IMR-90 (cell line): ENCODE measurements at regions not wholly inside any gene's neighbourhood (a gene's known extent, or its start where the extent isn't known, plus 50 kb on each side); places are given as distances from the start of the nearest gene placed in this dataset.

ENCODE experiments used
- ATAC-seq: fragments of 200-7000 bp; cut with Tn5 transposase; 2 replicates; pipeline ENCODE4 v1.9.1; 2020; ENCODE audit warnings: low read depth, mild to moderate bottlenecking, moderate library complexity
- BruUV-seq: library from RNA; stranded (reverse); fragments of 400-500 nt; replicated peaks from 2 replicates; lab custom pipeline; 2021; lab: Mats Ljungman, UMichigan
- CTCF ChIA-PET: fragments of 300-600 bp; formaldehyde crosslinking; extraction: SDS; loops from one replicate; lab custom pipeline; 2021; ENCODE audit warnings: antibody characterized with exemption; lab: Yijun Ruan, JAX
- POLR2A ChIA-PET: fragments of 300-600 bp; sonication (Branson Sonifier 250); formaldehyde crosslinking; loops from one replicate; lab custom pipeline; 2022; ENCODE audit warnings: antibody characterized with exemption; ENCODE audit not compliant: unreplicated experiment; lab: Charles Lee
- DNase-seq: peaks from one replicate; pipeline ENCODE4 v3.0.0; 2013
- H2AFZ ChIP-seq: replicated peaks from 2 replicates; pipeline ENCODE3; 2013; ENCODE audit warnings: low read length, mild to moderate bottlenecking; ENCODE audit not compliant: poor library complexity
- H2AK5ac ChIP-seq: 2 replicates; pipeline ENCODE4 v1.6.1; 2013; ENCODE audit warnings: low read depth, low read length, inconsistent platforms
- H2AK9ac ChIP-seq: replicated peaks from 2 replicates; pipeline ENCODE3; 2013; ENCODE audit warnings: mild to moderate bottlenecking, low read depth, low read length, moderate library complexity; ENCODE audit not compliant: poor library complexity
- H2BK120ac ChIP-seq: 2 replicates; pipeline ENCODE4 v1.6.1; 2013; ENCODE audit warnings: low read depth, low read length, inconsistent platforms
- H2BK15ac ChIP-seq: 3 replicates; pipeline ENCODE4 v1.6.1; 2013; ENCODE audit warnings: low read depth, low read length, inconsistent platforms
- H2BK20ac ChIP-seq: 2 replicates; pipeline ENCODE4 v1.6.1; 2013; ENCODE audit warnings: low read depth, mild to moderate bottlenecking, inconsistent platforms, low read length, moderate library complexity
- H2BK5ac ChIP-seq: 2 replicates; pipeline ENCODE4 v1.6.1; 2013; ENCODE audit warnings: mild to moderate bottlenecking, low read depth, low read length, inconsistent platforms; ENCODE audit not compliant: poor library complexity, severe bottlenecking
- H3K14ac ChIP-seq: replicated peaks from 2 replicates; pipeline ENCODE4 v1.6.1; 2013; ENCODE audit warnings: low read depth, low read length, inconsistent platforms
- H3K18ac ChIP-seq: 2 replicates; pipeline ENCODE4 v1.6.1; 2013; ENCODE audit warnings: low read depth, low read length, control low read depth
- H3K23ac ChIP-seq: 2 replicates; pipeline ENCODE4 v1.6.1; 2013; ENCODE audit warnings: low read depth, low read length, inconsistent platforms
- H3K27ac ChIP-seq: 2 replicates; pipeline ENCODE4 v1.5.1; 2013; ENCODE audit warnings: mild to moderate bottlenecking, control low read depth, low read length; ENCODE audit not compliant: insufficient read depth
- H3K27me3 ChIP-seq: 2 replicates; pipeline ENCODE4 v1.6.1; 2013; ENCODE audit warnings: low read length; ENCODE audit not compliant: control insufficient read depth, insufficient read depth
- H3K36me3 ChIP-seq: 2 replicates; pipeline ENCODE4 v1.6.1; 2013; ENCODE audit warnings: low read length, mixed read lengths; ENCODE audit not compliant: control insufficient read depth, insufficient read depth
- H3K4ac ChIP-seq: 2 replicates; pipeline ENCODE4 v1.6.1; 2013; ENCODE audit warnings: low read depth, low read length, inconsistent platforms
- H3K4me1 ChIP-seq: 2 replicates; pipeline ENCODE4 v1.6.1; 2013; ENCODE audit warnings: low read length, mixed read lengths; ENCODE audit not compliant: control insufficient read depth, insufficient read depth
- H3K4me2 ChIP-seq: 2 replicates; pipeline ENCODE4 v1.6.1; 2013; ENCODE audit warnings: low read depth, mild to moderate bottlenecking, control low read depth, low read length, moderate library complexity
- H3K4me3 ChIP-seq: 2 replicates; pipeline ENCODE4 v1.5.1; 2013; ENCODE audit warnings: low read depth, mild to moderate bottlenecking, control low read depth, low read length, moderate library complexity; ENCODE audit not compliant: insufficient read depth
- H3K56ac ChIP-seq: 2 replicates; pipeline ENCODE4 v1.6.1; 2013; ENCODE audit warnings: low read length, inconsistent platforms; ENCODE audit not compliant: insufficient read depth; ENCODE audit errors: extremely low read depth
- H3K79me1 ChIP-seq, 2 experiments: 2 replicates each; pipeline ENCODE4 v1.6.1; 2013; ENCODE audit warnings: low read length in 2 of 2, inconsistent platforms in 1 of 2, low read depth in 1 of 2
- H3K9ac ChIP-seq: 2 replicates; pipeline ENCODE4 v1.6.1; 2013; ENCODE audit warnings: low read depth, low read length, control low read depth
- H3K9me1 ChIP-seq: 2 replicates; pipeline ENCODE4 v1.6.1; 2013; ENCODE audit warnings: low read length, inconsistent platforms; ENCODE audit not compliant: insufficient read depth
- H3K9me3 ChIP-seq: 2 replicates; pipeline ENCODE4 v1.6.1; 2013; ENCODE audit warnings: low read length; ENCODE audit not compliant: control insufficient read depth, insufficient read depth
- H4K20me1 ChIP-seq: 2 replicates; pipeline ENCODE4 v1.6.1; 2013; ENCODE audit warnings: low read length, inconsistent platforms; ENCODE audit not compliant: insufficient read depth
- H4K5ac ChIP-seq: 2 replicates; pipeline ENCODE4 v1.6.1; 2013; ENCODE audit warnings: mild to moderate bottlenecking, low read depth, low read length, control low read depth
- H4K8ac ChIP-seq, 2 experiments: 2 replicates each; pipeline ENCODE4 v1.6.1; 2013; ENCODE audit warnings: low read depth in 2 of 2, low read length in 2 of 2, control low read depth in 1 of 2, inconsistent platforms in 1 of 2
- H4K91ac ChIP-seq: 2 replicates; pipeline ENCODE4 v1.6.1; 2013; ENCODE audit warnings: low read depth, low read length, inconsistent platforms; ENCODE audit not compliant: insufficient read depth
- BHLHE40 ChIP-seq: fragments of 150-350 bp; IDR thresholded peaks from 2 replicates; pipeline ENCODE4 v1.6.1; 2016; ENCODE audit warnings: mild to moderate bottlenecking, low read depth, low read length
- CEBPB ChIP-seq: IDR thresholded peaks from 2 replicates; pipeline ENCODE4 v1.6.1; 2012; ENCODE audit warnings: low read depth, low read length, improper control_type of control experiment
- MAZ ChIP-seq: IDR thresholded peaks from 2 replicates; pipeline ENCODE4 v1.6.1; 2012; ENCODE audit warnings: low read depth, mild to moderate bottlenecking, low read length, improper control_type of control experiment, moderate library complexity, borderline replicate concordance
- MXI1 ChIP-seq: IDR thresholded peaks from 2 replicates; pipeline ENCODE4 v1.6.1; 2012; ENCODE audit warnings: low read depth, mild to moderate bottlenecking, low read length, moderate library complexity, borderline replicate concordance
- POLR2A ChIP-seq: IDR thresholded peaks from 2 replicates; pipeline ENCODE4 v1.6.1; 2012; ENCODE audit warnings: mild to moderate bottlenecking, low read depth, low read length
- RAD21 ChIP-seq: IDR thresholded peaks from 2 replicates; pipeline ENCODE4 v1.6.1; 2012; ENCODE audit warnings: low read length, improper control_type of control experiment
- RCOR1 ChIP-seq: IDR thresholded peaks from 2 replicates; pipeline ENCODE4 v1.6.1; 2012; ENCODE audit warnings: mild to moderate bottlenecking, low read length, improper control_type of control experiment; ENCODE audit not compliant: insufficient replicate concordance
- RFX5 ChIP-seq: IDR thresholded peaks from 2 replicates; pipeline ENCODE4 v1.8.0; 2012; ENCODE audit warnings: low read depth, mild to moderate bottlenecking, low read length, moderate library complexity
- SMC3 ChIP-seq: fragments of 150-350 bp; IDR thresholded peaks from 2 replicates; pipeline ENCODE4 v1.6.1; 2016; ENCODE audit warnings: low read depth, mild to moderate bottlenecking, antibody characterized with exemption, low read length, moderate library complexity
- WGBS, 2 experiments: methylation state at CpG; one replicate each; pipeline versions ENCODE4 v1.1.5 to v1.1.7; 2013; ENCODE audit warnings: missing lambda C conversion rate in 2 of 2; ENCODE audit not compliant: insufficient read length in 1 of 2; ENCODE audit errors: extremely low coverage in 2 of 2; 5-methylcytosine and 5-hydroxymethylcytosine counted together
- dilution Hi-C: fragments of 300-500 bp; cut with HindIII; formaldehyde crosslinking; loops from one replicate; pipeline ENCODE4 v1.14.3; 2018; ENCODE audit warnings: low sequenced_read_pairs; ENCODE audit not compliant: unreplicated experiment
- in situ Hi-C: fragments of 300-500 bp; cut with MboI; formaldehyde crosslinking; loops from 3 replicates; pipeline ENCODE4 v1.14.3; 2019; ENCODE audit warnings: low sequenced_read_pairs, inconsistent platforms, mixed read lengths
- intact Hi-C: fragments of 100-400 bp; cut with micrococcal nuclease; formaldehyde crosslinking; loops from 2 replicates; pipeline ENCODE4 v1.10.0; 2022
- TF ChIP-seq, protein P1 (sequence below): fragments of 150-350 bp; IDR thresholded peaks from 2 replicates; pipeline ENCODE4 v1.6.1; 2017; ENCODE audit warnings: mild to moderate bottlenecking, antibody characterized with exemption, low read length, low read depth
- TF ChIP-seq, protein P2 (sequence below): conservative IDR thresholded peaks from 2 replicates; pipeline ENCODE4 v1.5.1; 2012; ENCODE audit warnings: mild to moderate bottlenecking, low read depth, low read length, improper control_type of control experiment

DNA sequence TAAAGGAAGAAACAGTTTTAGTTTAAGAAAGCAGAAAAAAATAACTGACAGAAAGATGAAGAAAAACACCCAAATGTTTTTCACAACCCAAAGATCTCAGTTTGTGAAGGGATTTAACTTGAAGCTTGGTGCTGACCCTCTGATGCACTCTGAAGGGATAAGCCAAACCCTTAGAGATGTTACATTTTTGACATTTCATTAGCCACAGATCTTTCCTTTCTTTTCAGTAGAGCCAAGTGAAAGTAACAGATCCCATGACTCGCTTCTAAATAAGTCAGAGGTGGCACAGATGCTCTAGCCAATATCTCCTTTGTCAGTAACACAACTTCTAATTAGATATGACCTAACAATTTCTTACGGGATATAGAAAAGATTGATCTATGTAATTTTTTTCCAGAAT, 394.5 kb upstream of the EDIL3 start:
- Histone ChIP-seq H4K8ac (no peak overlapping the region), H2BK20ac (no peak overlapping the region), H2BK5ac (no peak overlapping the region), H3K9me1 (no peaks in the 10 kb centered on the region; the same call in 1 of the 2 replicates), H2BK15ac (no peak overlapping the region), H3K18ac (no peak overlapping the region), H3K27ac (no peak overlapping the region), H3K23ac (no peak overlapping the region), H3K4me3 (no peak overlapping the region), H2BK120ac (no peak overlapping the region), H3K79me1 (no peaks in the 10 kb centered on the region), H2AK9ac (no peak overlapping the region), H4K91ac (no peak overlapping the region), H3K56ac (no peak overlapping the region), H3K9ac (no peak overlapping the region), H3K9me3 (no peaks in the 10 kb centered on the region), H4K5ac (no peak overlapping the region), H3K4me2 (no peak overlapping the region), H3K4me1 (no peaks in the 10 kb centered on the region), H2AK5ac (no peak overlapping the region), H3K27me3 (no peaks in the 10 kb centered on the region), H3K14ac (no peak overlapping the region), H4K20me1 (no peaks in the 10 kb centered on the region), H2AFZ (no peak overlapping the region), H3K36me3 (no peaks in the 10 kb centered on the region), H3K4ac (no peak overlapping the region)
- intact Hi-C loops (no loop called here), dilution Hi-C loops (no loop called here), in situ Hi-C loops (no loop called here)
- BruUV-seq = no TSS peak
- no CpG with 5 or more reads among the region's 2 CpGs for WGBS, 2 experiments
- ChIA-PET POLR2A (no interaction called here), CTCF (no interaction called here)
- DNase-seq (peak; percentile 13), ATAC-seq (no peak)
- TF ChIP-seq MAZ = no peak
- TF ChIP-seq, protein P1, sequence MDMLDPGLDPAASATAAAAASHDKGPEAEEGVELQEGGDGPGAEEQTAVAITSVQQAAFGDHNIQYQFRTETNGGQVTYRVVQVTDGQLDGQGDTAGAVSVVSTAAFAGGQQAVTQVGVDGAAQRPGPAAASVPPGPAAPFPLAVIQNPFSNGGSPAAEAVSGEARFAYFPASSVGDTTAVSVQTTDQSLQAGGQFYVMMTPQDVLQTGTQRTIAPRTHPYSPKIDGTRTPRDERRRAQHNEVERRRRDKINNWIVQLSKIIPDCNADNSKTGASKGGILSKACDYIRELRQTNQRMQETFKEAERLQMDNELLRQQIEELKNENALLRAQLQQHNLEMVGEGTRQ = no peak
- TF ChIP-seq, protein P2, sequence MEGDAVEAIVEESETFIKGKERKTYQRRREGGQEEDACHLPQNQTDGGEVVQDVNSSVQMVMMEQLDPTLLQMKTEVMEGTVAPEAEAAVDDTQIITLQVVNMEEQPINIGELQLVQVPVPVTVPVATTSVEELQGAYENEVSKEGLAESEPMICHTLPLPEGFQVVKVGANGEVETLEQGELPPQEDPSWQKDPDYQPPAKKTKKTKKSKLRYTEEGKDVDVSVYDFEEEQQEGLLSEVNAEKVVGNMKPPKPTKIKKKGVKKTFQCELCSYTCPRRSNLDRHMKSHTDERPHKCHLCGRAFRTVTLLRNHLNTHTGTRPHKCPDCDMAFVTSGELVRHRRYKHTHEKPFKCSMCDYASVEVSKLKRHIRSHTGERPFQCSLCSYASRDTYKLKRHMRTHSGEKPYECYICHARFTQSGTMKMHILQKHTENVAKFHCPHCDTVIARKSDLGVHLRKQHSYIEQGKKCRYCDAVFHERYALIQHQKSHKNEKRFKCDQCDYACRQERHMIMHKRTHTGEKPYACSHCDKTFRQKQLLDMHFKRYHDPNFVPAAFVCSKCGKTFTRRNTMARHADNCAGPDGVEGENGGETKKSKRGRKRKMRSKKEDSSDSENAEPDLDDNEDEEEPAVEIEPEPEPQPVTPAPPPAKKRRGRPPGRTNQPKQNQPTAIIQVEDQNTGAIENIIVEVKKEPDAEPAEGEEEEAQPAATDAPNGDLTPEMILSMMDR = no peak
- no peak for TF ChIP-seq BHLHE40
- TF ChIP-seq POLR2A = no peak
- TF ChIP-seq SMC3 = no peak
- TF ChIP-seq MXI1 = no peak
- TF ChIP-seq RFX5 = no peak
- no peak for TF ChIP-seq RCOR1
- no peak for TF ChIP-seq CEBPB
- no peak for TF ChIP-seq RAD21
